ENCODE measurements at regions not wholly inside any gene's neighbourhood (a gene's known extent, or its start where the extent isn't known, plus 50 kb on each side); places are given as distances from the start of the nearest gene placed in this dataset.
"Not testable (repeated sequence)": the region's sequence is repeated elsewhere in the genome, so short reads cannot be mapped to it uniquely, and the experiment has no call there.

- no peaks in the 10 kb centered on the region for H3K27me3 Mint-ChIP-seq (ENCODE audit: low read depth in 3 of 3)
- H3K4me3 ChIP-seq (replicated peaks in 1 of 3; ENCODE audit: low read depth in 2 of 3, low read length in 3 of 3), result no peak overlapping the region
- no peak overlapping the region for H3K4me3 Mint-ChIP-seq
- no peaks in the 10 kb centered on the region for H3K4me1 Mint-ChIP-seq
- no peaks in the 10 kb centered on the region for H3K27me3 ChIP-seq (ENCODE audit: control insufficient read depth in 2 of 2, insufficient read depth in 2 of 2, low read length in 2 of 2)
- intact Hi-C loops (cut with micrococcal nuclease), result no loop called here
- H2AFZ ChIP-seq (ENCODE audit: insufficient read depth, low read depth, low read length, poor library complexity, severe bottlenecking), result no peak overlapping the region
- no peaks in the 10 kb centered on the region for H4K20me1 ChIP-seq (ENCODE audit: insufficient read depth, low read length)
- H3K9me3 ChIP-seq (replicated peaks in 1 of 2; ENCODE audit: control insufficient read depth in 1 of 2, insufficient read depth in 1 of 2, low read length in 2 of 2), result no peaks in the 10 kb centered on the region
- no peak for DNase-seq
- no peaks in the 10 kb centered on the region for H3K36me3 ChIP-seq (replicated peaks in 1 of 2; ENCODE audit: control insufficient read depth in 1 of 2, insufficient read depth in 2 of 2, low read length in 2 of 2)
- H3K27ac Mint-ChIP-seq, result no peak overlapping the region
- TF ChIP-seq CTCF (IDR thresholded peaks at IDR 0.05), result no peak
- H3K4me1 ChIP-seq (ENCODE audit: control insufficient read depth in 1 of 2, insufficient read depth in 2 of 2, low read length in 2 of 2), result no peaks in the 10 kb centered on the region
- H3K36me3 Mint-ChIP-seq, result no peaks in the 10 kb centered on the region
- H3K27ac ChIP-seq (ENCODE audit: low read depth in 1 of 2, low read length in 2 of 2), result no peak overlapping the region
- no peak overlapping the region for H3K4me2 ChIP-seq (replicated peaks; ENCODE audit: extremely low read depth, low read length, poor library complexity, severe bottlenecking)
- no peaks in the 10 kb centered on the region for H3K79me2 ChIP-seq (ENCODE audit: insufficient read depth, low read length)
- peaks cover 0 to 3% (median 0%) of the 10 kb centered on the region in 7 donors for H3K9me3 Mint-ChIP-seq
- no peak overlapping the region for H3K9ac ChIP-seq (ENCODE audit: insufficient read depth, low read length, poor library complexity, severe bottlenecking)
Observed at GRCh38 chr2:49693961-49694360, 539.6 kb upstream of the FSHR start.

- H3K9me3 Mint-ChIP-seq; H3K36me3 ChIP-seq (replicated peaks in 1 of 2; ENCODE audit: control insufficient read depth in 1 of 2, insufficient read depth in 2 of 2, low read length in 2 of 2); H3K27me3 Mint-ChIP-seq (ENCODE audit: low read depth in 3 of 3); H3K4me2 ChIP-seq (replicated peaks; ENCODE audit: extremely low read depth, low read length, poor library complexity, severe bottlenecking); H3K9me3 ChIP-seq (replicated peaks in 1 of 2; ENCODE audit: control insufficient read depth in 1 of 2, insufficient read depth in 1 of 2, low read length in 2 of 2); intact Hi-C loops (cut with micrococcal nuclease); H3K27ac Mint-ChIP-seq; H3K27ac ChIP-seq (ENCODE audit: low read depth in 1 of 2, low read length in 2 of 2); H3K27me3 ChIP-seq (ENCODE audit: control insufficient read depth in 2 of 2, insufficient read depth in 2 of 2, low read length in 2 of 2); H3K4me3 Mint-ChIP-seq; H3K4me3 ChIP-seq (replicated peaks in 1 of 3; ENCODE audit: low read depth in 2 of 3, low read length in 3 of 3); H3K36me3 Mint-ChIP-seq; H4K20me1 ChIP-seq (ENCODE audit: insufficient read depth, low read length); H3K4me1 Mint-ChIP-seq; H2AFZ ChIP-seq (ENCODE audit: insufficient read depth, low read depth, low read length, poor library complexity, severe bottlenecking); H3K4me1 ChIP-seq (ENCODE audit: control insufficient read depth in 1 of 2, insufficient read depth in 2 of 2, low read length in 2 of 2); H3K9ac ChIP-seq (ENCODE audit: insufficient read depth, low read length, poor library complexity, severe bottlenecking); H3K79me2 ChIP-seq (ENCODE audit: insufficient read depth, low read length); DNase-seq: not testable (repeated sequence)
- no CpG with 5 or more reads among the region's 2 CpGs for WGBS (ENCODE audit: insufficient coverage)
Observed at GRCh38 chr2:49692022-49692421, 537.7 kb upstream of the FSHR start.

All from CD14-positive monocyte (primary cell).